ENCODE measurements at regions not wholly inside any gene's neighbourhood (a gene's known extent, or its start where the extent isn't known, plus 50 kb on each side); places are given as distances from the start of the nearest gene placed in this dataset.
A peak's percentile ranks its signal among the peaks of the same experiment; 100 is the strongest.

DNA sequence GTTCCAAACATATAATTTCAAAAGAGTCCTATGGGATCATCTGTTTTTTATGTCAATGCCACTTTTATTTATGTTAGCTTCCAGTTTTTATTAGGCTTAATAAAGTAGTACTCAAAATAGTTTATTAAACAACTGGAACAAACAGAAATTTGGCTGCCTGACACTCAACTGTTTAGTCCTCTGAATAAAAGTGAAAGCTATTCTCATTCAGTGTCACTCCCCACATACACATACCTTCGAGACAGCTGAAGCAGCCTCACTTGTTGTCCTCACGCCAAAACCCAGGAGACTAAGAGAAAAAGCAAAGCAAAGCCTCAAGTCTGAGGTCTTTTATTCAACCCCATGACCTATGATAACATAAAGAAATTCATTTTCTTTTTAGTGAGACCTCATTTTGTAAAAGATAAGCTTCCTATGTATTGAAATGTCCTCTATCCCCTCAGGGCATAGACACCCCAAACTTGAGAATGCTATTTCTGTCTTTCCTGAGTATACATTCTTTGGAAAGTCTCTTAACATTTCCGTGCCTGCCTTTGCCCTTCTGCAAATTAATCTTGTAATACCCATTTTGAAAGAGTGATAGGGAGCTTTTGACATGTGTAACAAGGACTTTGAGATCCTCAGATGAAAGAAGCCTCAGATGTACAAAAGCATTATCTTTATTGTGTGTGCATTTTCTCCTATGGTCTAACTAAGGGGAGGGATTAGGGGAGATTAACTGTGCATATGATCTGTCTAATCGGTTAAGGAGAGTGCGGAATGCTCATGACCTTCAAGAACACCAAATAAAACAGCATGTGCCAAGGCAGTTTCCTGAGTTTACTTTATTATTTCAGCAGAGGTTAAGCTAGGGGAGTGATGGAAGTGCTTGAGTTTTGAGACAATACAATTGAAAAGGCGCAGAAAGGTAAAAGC is 1523.7 kb upstream of the PIK3C3 start:
- no peak overlapping the region for H3K4me3 ChIP-seq (ENCODE audit: low read length in 3 of 3)
- H3K27me3 ChIP-seq (ENCODE audit: control insufficient read depth, insufficient read depth, low read length) = no peaks in the 10 kb centered on the region
- no peak overlapping the region for H3K27ac ChIP-seq (ENCODE audit: low read depth in 2 of 2, low read length in 2 of 2)
- TF ChIP-seq, protein P1, sequence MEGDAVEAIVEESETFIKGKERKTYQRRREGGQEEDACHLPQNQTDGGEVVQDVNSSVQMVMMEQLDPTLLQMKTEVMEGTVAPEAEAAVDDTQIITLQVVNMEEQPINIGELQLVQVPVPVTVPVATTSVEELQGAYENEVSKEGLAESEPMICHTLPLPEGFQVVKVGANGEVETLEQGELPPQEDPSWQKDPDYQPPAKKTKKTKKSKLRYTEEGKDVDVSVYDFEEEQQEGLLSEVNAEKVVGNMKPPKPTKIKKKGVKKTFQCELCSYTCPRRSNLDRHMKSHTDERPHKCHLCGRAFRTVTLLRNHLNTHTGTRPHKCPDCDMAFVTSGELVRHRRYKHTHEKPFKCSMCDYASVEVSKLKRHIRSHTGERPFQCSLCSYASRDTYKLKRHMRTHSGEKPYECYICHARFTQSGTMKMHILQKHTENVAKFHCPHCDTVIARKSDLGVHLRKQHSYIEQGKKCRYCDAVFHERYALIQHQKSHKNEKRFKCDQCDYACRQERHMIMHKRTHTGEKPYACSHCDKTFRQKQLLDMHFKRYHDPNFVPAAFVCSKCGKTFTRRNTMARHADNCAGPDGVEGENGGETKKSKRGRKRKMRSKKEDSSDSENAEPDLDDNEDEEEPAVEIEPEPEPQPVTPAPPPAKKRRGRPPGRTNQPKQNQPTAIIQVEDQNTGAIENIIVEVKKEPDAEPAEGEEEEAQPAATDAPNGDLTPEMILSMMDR (IDR thresholded peaks at IDR 0.05; ENCODE audit: borderline replicate concordance, extremely low read depth, insufficient read depth) = no peak
- no peaks in the 10 kb centered on the region for H3K4me1 ChIP-seq (ENCODE audit: control insufficient read depth in 2 of 3, insufficient read depth in 2 of 3, low read depth in 1 of 3, low read length in 3 of 3)
- H3K9me3 ChIP-seq (ENCODE audit: control insufficient read depth in 2 of 3, insufficient read depth in 1 of 3, low read length in 3 of 3) = no peaks in the 10 kb centered on the region
- intact Hi-C loops (cut with DNase I) = no loop called here
- no peaks in the 10 kb centered on the region for H3K36me3 ChIP-seq (ENCODE audit: control insufficient read depth in 2 of 3, insufficient read depth in 3 of 3, low read length in 3 of 3)
- DNase-seq = peak in 1 of 5 donors; percentile 24
- no peak for FAIRE-seq
- H3K9ac ChIP-seq (ENCODE audit: low read length in 3 of 3) = no peak overlapping the region

DNA sequence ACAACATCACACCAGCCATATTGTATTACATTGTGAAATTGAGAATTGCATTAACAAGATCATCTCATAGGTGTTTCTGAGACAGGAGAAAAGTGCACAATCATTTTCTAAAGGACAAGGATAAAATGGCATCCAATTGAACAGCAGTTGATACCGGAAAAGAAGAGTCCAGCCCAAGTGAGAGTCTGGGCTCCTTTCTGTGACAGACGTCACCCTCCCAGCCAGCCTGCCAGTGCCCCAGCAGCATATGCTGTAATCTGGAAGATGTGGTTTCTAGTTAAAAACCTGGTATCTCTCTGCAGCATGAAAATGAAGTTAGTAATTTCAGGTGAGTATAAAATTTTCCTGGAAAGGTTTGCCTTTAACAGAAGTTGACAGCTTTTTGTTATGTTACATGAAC is 1531.7 kb upstream of the PIK3C3 start:
- Histone ChIP-seq H3K4me1 (ENCODE audit: control insufficient read depth in 2 of 3, insufficient read depth in 2 of 3, low read depth in 1 of 3, low read length in 3 of 3) (no peaks in the 10 kb centered on the region), H3K27me3 (ENCODE audit: control insufficient read depth, insufficient read depth, low read length) (no peaks in the 10 kb centered on the region), H3K27ac (ENCODE audit: low read depth in 2 of 2, low read length in 2 of 2) (no peak overlapping the region), H3K4me3 (ENCODE audit: low read length in 3 of 3) (no peak overlapping the region), H3K9me3 (ENCODE audit: control insufficient read depth in 2 of 3, insufficient read depth in 1 of 3, low read length in 3 of 3) (no peaks in the 10 kb centered on the region), H3K36me3 (ENCODE audit: control insufficient read depth in 2 of 3, insufficient read depth in 3 of 3, low read length in 3 of 3) (no peaks in the 10 kb centered on the region), H3K9ac (ENCODE audit: low read length in 3 of 3) (no peak overlapping the region)
- no peak for FAIRE-seq
- no peak for DNase-seq
- intact Hi-C loops (cut with DNase I) = no loop called here
- TF ChIP-seq, protein P1 (IDR thresholded peaks at IDR 0.05; ENCODE audit: borderline replicate concordance, extremely low read depth, insufficient read depth) = no peak

DNA sequence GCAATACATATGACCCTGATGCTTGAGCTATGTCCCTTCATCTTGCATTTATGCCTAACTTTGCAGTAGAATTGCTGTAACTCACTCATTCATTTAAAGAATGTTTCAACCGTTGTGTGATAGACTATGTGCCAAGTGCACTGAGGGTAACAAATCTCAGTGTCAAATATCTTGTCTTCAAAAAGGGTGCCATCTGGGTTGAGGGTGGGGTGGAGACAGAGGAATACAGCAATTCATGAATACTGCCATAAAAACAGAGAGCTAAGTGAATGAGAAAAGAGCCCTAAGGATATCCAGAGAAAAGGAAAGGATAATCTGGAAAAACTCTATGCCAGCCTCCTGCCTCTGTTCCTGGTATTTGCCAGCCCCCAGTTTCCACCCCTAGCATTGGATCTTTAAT is 1534.4 kb upstream of the PIK3C3 start:
- H3K4me3 ChIP-seq (ENCODE audit: low read length in 3 of 3) = no peak overlapping the region
- no peaks in the 10 kb centered on the region for H3K9me3 ChIP-seq (ENCODE audit: control insufficient read depth in 2 of 3, insufficient read depth in 1 of 3, low read length in 3 of 3)
- intact Hi-C loops (cut with DNase I) = no loop called here
- H3K36me3 ChIP-seq (ENCODE audit: control insufficient read depth in 2 of 3, insufficient read depth in 3 of 3, low read length in 3 of 3) = no peaks in the 10 kb centered on the region
- H3K9ac ChIP-seq (ENCODE audit: low read length in 3 of 3) = no peak overlapping the region
- H3K27ac ChIP-seq (ENCODE audit: low read depth in 2 of 2, low read length in 2 of 2) = no peak overlapping the region
- TF ChIP-seq, protein P1 (IDR thresholded peaks at IDR 0.05; ENCODE audit: borderline replicate concordance, extremely low read depth, insufficient read depth) = no peak
- H3K4me1 ChIP-seq (ENCODE audit: control insufficient read depth in 2 of 3, insufficient read depth in 2 of 3, low read depth in 1 of 3, low read length in 3 of 3) = no peaks in the 10 kb centered on the region
- no peak for FAIRE-seq
- H3K27me3 ChIP-seq (ENCODE audit: control insufficient read depth, insufficient read depth, low read length) = no peaks in the 10 kb centered on the region
- no peak for DNase-seq
